ENCODE measurements at regions not wholly inside any gene's neighbourhood (a gene's known extent, or its start where the extent isn't known, plus 50 kb on each side); places are given as distances from the start of the nearest gene placed in this dataset.

DNA sequence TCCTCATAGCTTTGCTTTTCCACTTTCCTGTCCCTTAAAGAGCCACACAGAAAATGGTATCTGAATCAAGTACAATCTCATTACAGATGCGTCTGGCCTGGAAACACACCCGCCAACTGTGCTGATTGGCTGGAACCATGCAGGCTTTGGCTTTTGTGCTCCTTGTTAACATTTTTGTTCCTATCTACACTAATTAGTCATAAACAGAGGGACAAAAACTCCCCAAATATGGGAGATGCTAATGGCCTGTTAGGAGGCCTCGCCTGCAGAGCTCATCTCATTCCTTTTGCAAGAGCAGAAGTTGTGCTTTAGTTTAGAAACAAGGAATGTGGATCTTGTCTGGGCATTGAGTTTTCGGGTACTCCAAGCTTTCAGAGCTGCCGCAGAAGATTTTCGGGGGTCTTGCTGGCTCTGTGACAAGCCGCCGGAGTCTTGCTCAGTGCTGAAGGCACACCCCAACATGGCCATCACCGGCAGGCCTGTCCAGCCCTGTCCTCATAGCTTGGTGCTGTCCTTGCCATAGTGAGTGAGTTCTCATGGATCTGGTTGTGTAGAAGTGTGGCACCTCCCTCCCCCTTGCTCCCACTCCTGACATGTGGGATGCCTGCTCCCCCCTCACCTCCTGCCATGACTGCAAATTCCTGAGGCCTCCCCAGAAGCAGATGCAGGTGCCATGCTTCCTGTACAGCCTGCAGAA is 69.8 kb downstream of the METRNL start:
- Histone ChIP-seq H3K36me3 (ENCODE audit: control insufficient read depth, insufficient read depth, low read length) (no peaks in the 10 kb centered on the region), H3K4me1 (ENCODE audit: control insufficient read depth, insufficient read depth, low read length) (no peaks in the 10 kb centered on the region), H3K27ac (ENCODE audit: low read depth, low read length) (no peak overlapping the region), H3K9ac (ENCODE audit: extremely low read depth, low read length, poor library complexity, severe bottlenecking) (no peak overlapping the region), H3K9me3 (ENCODE audit: control insufficient read depth, low read length) (no peaks in the 10 kb centered on the region), H3K4me3 (ENCODE audit: low read length) (no peak overlapping the region), H3K27me3 (ENCODE audit: control insufficient read depth, insufficient read depth, low read length, poor library complexity, severe bottlenecking) (no peaks in the 10 kb centered on the region)
- Mint-ChIP-seq H3K27ac (peak overlapping the region; percentile 21), H3K4me3 (no peak overlapping the region), H3K4me1 (peaks cover 6% of the 10 kb centered on the region), H3K9me3 (peaks cover under 1% of the 10 kb centered on the region), H3K36me3 (ENCODE audit: low read depth) (no peaks in the 10 kb centered on the region), H3K27me3 (ENCODE audit: insufficient read depth) (peaks cover 2% of the 10 kb centered on the region)
- DNase-seq, result peak; percentile 40
- TF ChIP-seq, protein P1, sequence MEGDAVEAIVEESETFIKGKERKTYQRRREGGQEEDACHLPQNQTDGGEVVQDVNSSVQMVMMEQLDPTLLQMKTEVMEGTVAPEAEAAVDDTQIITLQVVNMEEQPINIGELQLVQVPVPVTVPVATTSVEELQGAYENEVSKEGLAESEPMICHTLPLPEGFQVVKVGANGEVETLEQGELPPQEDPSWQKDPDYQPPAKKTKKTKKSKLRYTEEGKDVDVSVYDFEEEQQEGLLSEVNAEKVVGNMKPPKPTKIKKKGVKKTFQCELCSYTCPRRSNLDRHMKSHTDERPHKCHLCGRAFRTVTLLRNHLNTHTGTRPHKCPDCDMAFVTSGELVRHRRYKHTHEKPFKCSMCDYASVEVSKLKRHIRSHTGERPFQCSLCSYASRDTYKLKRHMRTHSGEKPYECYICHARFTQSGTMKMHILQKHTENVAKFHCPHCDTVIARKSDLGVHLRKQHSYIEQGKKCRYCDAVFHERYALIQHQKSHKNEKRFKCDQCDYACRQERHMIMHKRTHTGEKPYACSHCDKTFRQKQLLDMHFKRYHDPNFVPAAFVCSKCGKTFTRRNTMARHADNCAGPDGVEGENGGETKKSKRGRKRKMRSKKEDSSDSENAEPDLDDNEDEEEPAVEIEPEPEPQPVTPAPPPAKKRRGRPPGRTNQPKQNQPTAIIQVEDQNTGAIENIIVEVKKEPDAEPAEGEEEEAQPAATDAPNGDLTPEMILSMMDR (conservative IDR thresholded peaks at IDR 0.05), result no peak
- whole genome bisulfite sequencing, 2 experiments (ENCODE audit: insufficient coverage in 1 of 2, insufficient read length in 1 of 2), result 88 to 91% methylated on average over 5 to 9 of the region's 9 CpGs

- Histone ChIP-seq H3K27me3 (ENCODE audit: control insufficient read depth, insufficient read depth, low read length, poor library complexity, severe bottlenecking) (no peaks in the 10 kb centered on the region), H3K4me3 (ENCODE audit: low read length) (no peak overlapping the region), H3K36me3 (ENCODE audit: control insufficient read depth, insufficient read depth, low read length) (no peaks in the 10 kb centered on the region), H3K27ac (ENCODE audit: low read depth, low read length) (no peak overlapping the region), H3K9ac (ENCODE audit: extremely low read depth, low read length, poor library complexity, severe bottlenecking) (no peak overlapping the region), H3K4me1 (ENCODE audit: control insufficient read depth, insufficient read depth, low read length) (no peaks in the 10 kb centered on the region), H3K9me3 (ENCODE audit: control insufficient read depth, low read length) (no peaks in the 10 kb centered on the region)
- H3K36me3 Mint-ChIP-seq (ENCODE audit: low read depth), result no peaks in the 10 kb centered on the region
- H3K4me3 Mint-ChIP-seq, result no peak overlapping the region
- no peak overlapping the region for H3K27ac Mint-ChIP-seq
- peaks cover 6% of the 10 kb centered on the region for H3K4me1 Mint-ChIP-seq
- peaks cover 1% of the 10 kb centered on the region for H3K27me3 Mint-ChIP-seq (ENCODE audit: insufficient read depth)
- H3K9me3 Mint-ChIP-seq, result no peaks in the 10 kb centered on the region
- DNase-seq, result peak; percentile 42
- TF ChIP-seq, protein P1 (conservative IDR thresholded peaks at IDR 0.05), result no peak
- 91 to 94% methylated on average over 15 of the region's 15 CpGs for WGBS, 2 experiments (ENCODE audit: insufficient coverage in 1 of 2, insufficient read length in 1 of 2)
Observed at GRCh38 chr17:83149761-83150251, 70.4 kb downstream of the METRNL start.

DNA sequence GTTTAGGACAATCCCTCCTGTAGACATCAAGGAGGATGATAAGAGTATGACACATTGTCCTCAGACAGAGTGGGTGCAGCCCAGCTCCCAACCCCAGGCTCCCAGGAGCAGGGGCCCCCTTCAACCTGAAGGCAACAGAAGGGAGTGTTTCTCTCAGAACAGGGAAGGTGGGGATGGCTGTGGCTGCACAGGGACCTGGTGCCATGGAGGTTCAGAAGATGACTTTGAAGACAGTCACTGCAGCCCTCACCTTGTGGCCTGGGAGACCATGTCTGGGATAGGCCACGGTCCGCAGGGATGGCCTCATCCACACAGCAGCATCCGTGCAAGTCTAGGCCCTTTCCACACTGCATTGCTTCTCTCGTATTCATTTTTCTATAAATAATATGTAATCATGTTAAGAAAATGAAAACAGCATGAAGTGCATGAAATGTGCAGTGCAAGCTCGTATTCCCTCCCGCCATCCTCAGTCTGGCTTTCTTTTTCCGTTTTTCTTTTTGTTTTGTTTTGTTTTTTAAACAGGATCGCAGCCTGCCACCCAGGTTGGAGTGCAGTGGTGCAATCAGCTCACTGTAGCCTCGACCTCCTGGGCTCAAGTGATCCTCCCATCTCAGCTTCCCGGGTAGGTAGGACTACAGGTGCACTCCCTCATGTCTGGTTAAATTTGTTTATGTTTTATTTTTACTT is 71.1 kb downstream of the METRNL start:
- TF ChIP-seq, protein P1 (conservative IDR thresholded peaks at IDR 0.05), result no peak
- peak overlapping the region; percentile 27 for H3K27ac Mint-ChIP-seq
- 85 to 89% methylated on average over 4 to 9 of the region's 10 CpGs for WGBS, 2 experiments (ENCODE audit: insufficient coverage in 1 of 2, insufficient read length in 1 of 2)
- no peak for DNase-seq
- H3K4me1 ChIP-seq (ENCODE audit: control insufficient read depth, insufficient read depth, low read length), result no peaks in the 10 kb centered on the region
- no peaks in the 10 kb centered on the region for H3K36me3 ChIP-seq (ENCODE audit: control insufficient read depth, insufficient read depth, low read length)
- no peaks in the 10 kb centered on the region for H3K36me3 Mint-ChIP-seq (ENCODE audit: low read depth)
- no peak overlapping the region for H3K27ac ChIP-seq (ENCODE audit: low read depth, low read length)
- H3K4me1 Mint-ChIP-seq, result peaks cover 6% of the 10 kb centered on the region
- H3K4me3 ChIP-seq (ENCODE audit: low read length), result no peak overlapping the region
- no peak overlapping the region for H3K4me3 Mint-ChIP-seq
- no peaks in the 10 kb centered on the region for H3K9me3 Mint-ChIP-seq
- no peak overlapping the region for H3K9ac ChIP-seq (ENCODE audit: extremely low read depth, low read length, poor library complexity, severe bottlenecking)
- H3K9me3 ChIP-seq (ENCODE audit: control insufficient read depth, low read length), result no peaks in the 10 kb centered on the region
- H3K27me3 ChIP-seq (ENCODE audit: control insufficient read depth, insufficient read depth, low read length, poor library complexity, severe bottlenecking), result no peaks in the 10 kb centered on the region
- H3K27me3 Mint-ChIP-seq (ENCODE audit: insufficient read depth), result no peaks in the 10 kb centered on the region

Data from endodermal cell (in vitro differentiated cells).